Body of pancreas (tissue), 4 donors: ENCODE measurements at regions not wholly inside any gene's neighbourhood (a gene's known extent, or its start where the extent isn't known, plus 50 kb on each side); places are given as distances from the start of the nearest gene placed in this dataset.

Experiments used
- POLR2A ChIP-seq, 3 donors: fragments of 450-650 bp; IDR thresholded peaks; one replicate each; pipeline ENCODE4 v1.6.1; 2016; ENCODE audit warnings: antibody characterized with exemption in 3 of 3, mild to moderate bottlenecking in 2 of 3
- TF ChIP-seq, protein P1 (sequence below), 7 experiments: fragments of 450-650 bp in 4 of 7; fragments of 200-600 bp in 3 of 7; sonication (generic) in 3 of 7; IDR thresholded peaks; one replicate each; pipeline ENCODE4 v1.5.1; 2016 to 2019; ENCODE audit warnings: antibody characterized with exemption in 7 of 7

DNA sequence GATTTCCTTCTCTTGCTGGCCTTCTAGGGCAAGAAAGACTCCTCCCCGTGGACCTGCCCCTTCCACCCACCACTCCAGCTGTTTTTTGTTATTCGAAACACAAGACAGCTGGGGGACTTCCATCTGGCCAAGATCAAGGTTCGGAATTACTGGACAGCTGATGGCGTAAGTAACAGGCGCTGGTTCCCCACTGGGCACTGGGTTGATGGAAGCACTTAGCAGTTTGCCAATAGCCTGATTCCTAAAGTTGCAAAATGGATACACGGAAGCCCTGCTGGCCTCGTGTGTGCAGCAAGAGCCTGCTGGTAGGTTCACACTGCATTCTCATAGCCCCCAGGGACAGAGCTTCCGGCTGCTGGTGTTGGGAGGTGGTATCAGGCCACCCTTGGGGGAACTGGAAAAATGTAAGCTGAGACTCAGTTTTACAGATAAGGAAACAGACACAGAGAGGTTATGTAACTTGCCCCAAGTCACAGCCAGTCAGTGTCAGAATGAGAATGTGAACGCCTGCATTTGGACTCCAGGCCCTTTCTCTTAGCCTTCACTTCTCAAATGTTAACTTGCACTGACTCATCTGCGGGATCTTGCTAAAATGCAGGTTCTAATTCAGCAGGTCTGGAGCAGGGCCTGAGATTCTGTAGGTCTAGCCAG is 171.7 kb downstream of the KATNIP start:
- no peak for TF ChIP-seq POLR2A (IDR thresholded peaks at IDR 0.05)
- TF ChIP-seq, protein P1, sequence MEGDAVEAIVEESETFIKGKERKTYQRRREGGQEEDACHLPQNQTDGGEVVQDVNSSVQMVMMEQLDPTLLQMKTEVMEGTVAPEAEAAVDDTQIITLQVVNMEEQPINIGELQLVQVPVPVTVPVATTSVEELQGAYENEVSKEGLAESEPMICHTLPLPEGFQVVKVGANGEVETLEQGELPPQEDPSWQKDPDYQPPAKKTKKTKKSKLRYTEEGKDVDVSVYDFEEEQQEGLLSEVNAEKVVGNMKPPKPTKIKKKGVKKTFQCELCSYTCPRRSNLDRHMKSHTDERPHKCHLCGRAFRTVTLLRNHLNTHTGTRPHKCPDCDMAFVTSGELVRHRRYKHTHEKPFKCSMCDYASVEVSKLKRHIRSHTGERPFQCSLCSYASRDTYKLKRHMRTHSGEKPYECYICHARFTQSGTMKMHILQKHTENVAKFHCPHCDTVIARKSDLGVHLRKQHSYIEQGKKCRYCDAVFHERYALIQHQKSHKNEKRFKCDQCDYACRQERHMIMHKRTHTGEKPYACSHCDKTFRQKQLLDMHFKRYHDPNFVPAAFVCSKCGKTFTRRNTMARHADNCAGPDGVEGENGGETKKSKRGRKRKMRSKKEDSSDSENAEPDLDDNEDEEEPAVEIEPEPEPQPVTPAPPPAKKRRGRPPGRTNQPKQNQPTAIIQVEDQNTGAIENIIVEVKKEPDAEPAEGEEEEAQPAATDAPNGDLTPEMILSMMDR (IDR thresholded peaks at IDR 0.05) = no peak
